ENCODE measurements at regions not wholly inside any gene's neighbourhood (a gene's known extent, or its start where the extent isn't known, plus 50 kb on each side); places are given as distances from the start of the nearest gene placed in this dataset.

- H3K4me3 ChIP-seq (ENCODE audit: low read length): no peak overlapping the region
- H3K27ac ChIP-seq (ENCODE audit: low read depth, low read length): no peak overlapping the region
- Mint-ChIP-seq H3K27ac (no peak overlapping the region), H3K9me3 (peaks cover 0 to 33% (median 13%) of the 10 kb centered on the region in 5 donors), H3K27me3 (no peaks in the 10 kb centered on the region), H3K4me1 (no peaks in the 10 kb centered on the region), H3K4me3 (no peak overlapping the region), H3K36me3 (no peaks in the 10 kb centered on the region)
- DNase-seq: no peak
- CTCF ChIA-PET: no interaction called here
- no peaks in the 10 kb centered on the region for H3K27me3 ChIP-seq (ENCODE audit: insufficient read depth, low read length, poor library complexity, severe bottlenecking)
- POLR2A ChIA-PET: no interaction called here
- H3K36me3 ChIP-seq (ENCODE audit: insufficient read depth, low read length): no peaks in the 10 kb centered on the region
- H3K4me1 ChIP-seq (ENCODE audit: insufficient read depth, low read length): no peaks in the 10 kb centered on the region
- no peaks in the 10 kb centered on the region for H3K9me3 ChIP-seq (ENCODE audit: low read length)
Observed at GRCh38 chr1:238675221-238675620, 711.1 kb upstream of the CHRM3 start.

- CTCF ChIA-PET: no interaction called here
Observed at GRCh38 chr1:238674316-238674715, 712.1 kb upstream of the CHRM3 start.

GRCh38 chr1:238673561-238673960 lies 712.8 kb upstream of the CHRM3 start:
- H3K9me3 ChIP-seq (ENCODE audit: low read length): no peaks in the 10 kb centered on the region
- no peaks in the 10 kb centered on the region for H3K36me3 ChIP-seq (ENCODE audit: insufficient read depth, low read length)
- CTCF ChIA-PET: no interaction called here
- Mint-ChIP-seq H3K36me3 (no peaks in the 10 kb centered on the region), H3K4me3 (no peak overlapping the region), H3K9me3 (peaks cover 0 to 25% (median 13%) of the 10 kb centered on the region in 5 donors), H3K27ac (no peak overlapping the region), H3K27me3 (no peaks in the 10 kb centered on the region), H3K4me1 (no peaks in the 10 kb centered on the region)
- DNase-seq: no peak
- no peak overlapping the region for H3K27ac ChIP-seq (ENCODE audit: low read depth, low read length)
- H3K4me1 ChIP-seq (ENCODE audit: insufficient read depth, low read length): no peaks in the 10 kb centered on the region
- H3K27me3 ChIP-seq (ENCODE audit: insufficient read depth, low read length, poor library complexity, severe bottlenecking): no peaks in the 10 kb centered on the region
- no peak overlapping the region for H3K4me3 ChIP-seq (ENCODE audit: low read length)
- POLR2A ChIA-PET: no interaction called here

More at GRCh38 chr1:238674316-238674715, 712.1 kb upstream of the CHRM3 start:
- H3K4me1 Mint-ChIP-seq: no peaks in the 10 kb centered on the region
- H3K36me3 ChIP-seq (ENCODE audit: insufficient read depth, low read length): no peaks in the 10 kb centered on the region
- DNase-seq: no peak
- POLR2A ChIA-PET: no interaction called here
- H3K4me3 ChIP-seq (ENCODE audit: low read length): no peak overlapping the region
- no peaks in the 10 kb centered on the region for H3K4me1 ChIP-seq (ENCODE audit: insufficient read depth, low read length)
- no peak overlapping the region for H3K4me3 Mint-ChIP-seq
- H3K27ac ChIP-seq (ENCODE audit: low read depth, low read length): no peak overlapping the region
- H3K36me3 Mint-ChIP-seq: no peaks in the 10 kb centered on the region
- no peaks in the 10 kb centered on the region for H3K27me3 Mint-ChIP-seq
- H3K27me3 ChIP-seq (ENCODE audit: insufficient read depth, low read length, poor library complexity, severe bottlenecking): no peaks in the 10 kb centered on the region
- peaks cover 0 to 29% (median 13%) of the 10 kb centered on the region in 5 donors for H3K9me3 Mint-ChIP-seq
- H3K27ac Mint-ChIP-seq: no peak overlapping the region
- no peaks in the 10 kb centered on the region for H3K9me3 ChIP-seq (ENCODE audit: low read length)

- H3K4me1 ChIP-seq (ENCODE audit: insufficient read depth, low read length): no peaks in the 10 kb centered on the region
- no peaks in the 10 kb centered on the region for H3K36me3 Mint-ChIP-seq
- POLR2A ChIA-PET: no interaction called here
- H3K4me3 ChIP-seq (ENCODE audit: low read length): no peak overlapping the region
- H3K4me1 Mint-ChIP-seq: no peaks in the 10 kb centered on the region
- H3K27ac Mint-ChIP-seq: no peak overlapping the region
- no peak for DNase-seq
- H3K9me3 ChIP-seq (ENCODE audit: low read length): no peaks in the 10 kb centered on the region
- no peaks in the 10 kb centered on the region for H3K36me3 ChIP-seq (ENCODE audit: insufficient read depth, low read length)
- CTCF ChIA-PET: no interaction called here
- H3K27me3 ChIP-seq (ENCODE audit: insufficient read depth, low read length, poor library complexity, severe bottlenecking): no peaks in the 10 kb centered on the region
- no peak overlapping the region for H3K4me3 Mint-ChIP-seq
- peaks cover 0 to 2% of the 10 kb centered on the region in 2 donors for H3K27me3 Mint-ChIP-seq
- peaks cover 0 to 17% (median 11%) of the 10 kb centered on the region in 5 donors for H3K9me3 Mint-ChIP-seq
- no peak overlapping the region for H3K27ac ChIP-seq (ENCODE audit: low read depth, low read length)
Observed at GRCh38 chr1:238672806-238673205, 713.6 kb upstream of the CHRM3 start.

- no peak overlapping the region for H3K27ac Mint-ChIP-seq
- H3K36me3 Mint-ChIP-seq: no peaks in the 10 kb centered on the region
- Histone ChIP-seq H3K9me3 (ENCODE audit: low read length) (no peaks in the 10 kb centered on the region), H3K27ac (ENCODE audit: low read depth, low read length) (no peak overlapping the region), H3K27me3 (ENCODE audit: insufficient read depth, low read length, poor library complexity, severe bottlenecking) (no peaks in the 10 kb centered on the region), H3K4me3 (ENCODE audit: low read length) (no peak overlapping the region), H3K4me1 (ENCODE audit: insufficient read depth, low read length) (no peaks in the 10 kb centered on the region), H3K36me3 (ENCODE audit: insufficient read depth, low read length) (no peaks in the 10 kb centered on the region)
- DNase-seq: no peak
- H3K27me3 Mint-ChIP-seq: peaks cover 0 to 2% of the 10 kb centered on the region in 2 donors
- peaks cover 0 to 19% (median 11%) of the 10 kb centered on the region in 5 donors for H3K9me3 Mint-ChIP-seq
- H3K4me1 Mint-ChIP-seq: no peaks in the 10 kb centered on the region
- CTCF ChIA-PET: no interaction called here
- POLR2A ChIA-PET: no interaction called here
- H3K4me3 Mint-ChIP-seq: no peak overlapping the region
Observed at GRCh38 chr1:238672262-238672661, 714.1 kb upstream of the CHRM3 start.

- no peaks in the 10 kb centered on the region for H3K4me1 Mint-ChIP-seq
- Histone ChIP-seq H3K4me3 (ENCODE audit: low read length) (no peak overlapping the region), H3K4me1 (ENCODE audit: insufficient read depth, low read length) (no peaks in the 10 kb centered on the region), H3K9me3 (ENCODE audit: low read length) (no peaks in the 10 kb centered on the region), H3K27me3 (ENCODE audit: insufficient read depth, low read length, poor library complexity, severe bottlenecking) (no peaks in the 10 kb centered on the region), H3K27ac (ENCODE audit: low read depth, low read length) (no peak overlapping the region), H3K36me3 (ENCODE audit: insufficient read depth, low read length) (no peaks in the 10 kb centered on the region)
- H3K4me3 Mint-ChIP-seq: no peak overlapping the region
- no peak overlapping the region for H3K27ac Mint-ChIP-seq
- ChIA-PET CTCF (no interaction called here), POLR2A (no interaction called here)
- H3K9me3 Mint-ChIP-seq: peaks cover 0 to 15% (median 5%) of the 10 kb centered on the region in 5 donors
- no peaks in the 10 kb centered on the region for H3K36me3 Mint-ChIP-seq
- peaks cover 0 to 2% of the 10 kb centered on the region in 2 donors for H3K27me3 Mint-ChIP-seq
- DNase-seq: no peak
Observed at GRCh38 chr1:238664139-238664538, 722.2 kb upstream of the CHRM3 start.

GRCh38 chr1:238660849-238661248 lies 725.5 kb upstream of the CHRM3 start:
- Histone ChIP-seq H3K4me3 (ENCODE audit: low read length) (no peak overlapping the region), H3K36me3 (ENCODE audit: insufficient read depth, low read length) (no peaks in the 10 kb centered on the region), H3K9me3 (ENCODE audit: low read length) (no peaks in the 10 kb centered on the region), H3K27me3 (ENCODE audit: insufficient read depth, low read length, poor library complexity, severe bottlenecking) (no peaks in the 10 kb centered on the region), H3K27ac (ENCODE audit: low read depth, low read length) (no peak overlapping the region), H3K4me1 (ENCODE audit: insufficient read depth, low read length) (no peaks in the 10 kb centered on the region)
- H3K9me3 Mint-ChIP-seq: peaks cover 0 to 9% (median 6%) of the 10 kb centered on the region in 5 donors
- H3K4me1 Mint-ChIP-seq: no peaks in the 10 kb centered on the region
- POLR2A ChIA-PET: no interaction called here
- H3K4me3 Mint-ChIP-seq: no peak overlapping the region
- CTCF ChIA-PET: no interaction called here
- DNase-seq: no peak
- no peaks in the 10 kb centered on the region for H3K27me3 Mint-ChIP-seq
- H3K36me3 Mint-ChIP-seq: no peaks in the 10 kb centered on the region
- H3K27ac Mint-ChIP-seq: no peak overlapping the region

- DNase-seq: no peak
- Mint-ChIP-seq H3K4me1 (no peaks in the 10 kb centered on the region), H3K4me3 (no peak overlapping the region), H3K27ac (no peak overlapping the region), H3K36me3 (no peaks in the 10 kb centered on the region), H3K27me3 (no peaks in the 10 kb centered on the region), H3K9me3 (peaks cover 0 to 14% (median 8%) of the 10 kb centered on the region in 5 donors)
- H3K27me3 ChIP-seq (ENCODE audit: insufficient read depth, low read length, poor library complexity, severe bottlenecking): no peaks in the 10 kb centered on the region
- H3K4me3 ChIP-seq (ENCODE audit: low read length): no peak overlapping the region
- no peaks in the 10 kb centered on the region for H3K4me1 ChIP-seq (ENCODE audit: insufficient read depth, low read length)
- H3K36me3 ChIP-seq (ENCODE audit: insufficient read depth, low read length): no peaks in the 10 kb centered on the region
- ChIA-PET CTCF (no interaction called here), POLR2A (no interaction called here)
- H3K27ac ChIP-seq (ENCODE audit: low read depth, low read length): no peak overlapping the region
- no peaks in the 10 kb centered on the region for H3K9me3 ChIP-seq (ENCODE audit: low read length)
Observed at GRCh38 chr1:238658763-238659162, 727.6 kb upstream of the CHRM3 start.

- H3K4me1 Mint-ChIP-seq: no peaks in the 10 kb centered on the region
- no peaks in the 10 kb centered on the region for H3K9me3 ChIP-seq (ENCODE audit: low read length)
- no peak overlapping the region for H3K27ac ChIP-seq (ENCODE audit: low read depth, low read length)
- H3K36me3 ChIP-seq (ENCODE audit: insufficient read depth, low read length): no peaks in the 10 kb centered on the region
- DNase-seq: no peak
- H3K9me3 Mint-ChIP-seq: peaks cover 0 to 20% (median 4%) of the 10 kb centered on the region in 5 donors
- ChIA-PET CTCF (no interaction called here), POLR2A (no interaction called here)
- H3K4me3 Mint-ChIP-seq: no peak overlapping the region
- no peaks in the 10 kb centered on the region for H3K27me3 Mint-ChIP-seq
- H3K4me1 ChIP-seq (ENCODE audit: insufficient read depth, low read length): no peaks in the 10 kb centered on the region
- no peaks in the 10 kb centered on the region for H3K36me3 Mint-ChIP-seq
- no peaks in the 10 kb centered on the region for H3K27me3 ChIP-seq (ENCODE audit: insufficient read depth, low read length, poor library complexity, severe bottlenecking)
- H3K4me3 ChIP-seq (ENCODE audit: low read length): no peak overlapping the region
- H3K27ac Mint-ChIP-seq: no peak overlapping the region
Observed at GRCh38 chr1:238653693-238654321, 732.6 kb upstream of the CHRM3 start.
